ENCODE measurements at regions not wholly inside any gene's neighbourhood (a gene's known extent, or its start where the extent isn't known, plus 50 kb on each side); places are given as distances from the start of the nearest gene placed in this dataset.

- no peak overlapping the region for H3K23ac ChIP-seq (ENCODE audit: low read depth, low read length)
- ATAC-seq (ENCODE audit: low read depth) (no peak), DNase-seq (no peak)
- ChIA-PET CTCF (no interaction called here), POLR2A (ENCODE audit: unreplicated experiment) (no interaction called here)
- no peak overlapping the region for H4K8ac ChIP-seq (ENCODE audit: low read depth in 2 of 2, low read length in 2 of 2)
- H2AK5ac ChIP-seq (ENCODE audit: low read depth, low read length), result no peak overlapping the region
- no peak overlapping the region for H3K4me2 ChIP-seq (ENCODE audit: low read depth, low read length)
- intact Hi-C loops (cut with micrococcal nuclease) (no loop called here), dilution Hi-C loops (cut with HindIII; ENCODE audit: low sequenced_read_pairs, unreplicated experiment) (no loop called here), in situ Hi-C loops (cut with MboI; ENCODE audit: low sequenced_read_pairs) (no loop called here)
- H3K9me1 ChIP-seq (ENCODE audit: insufficient read depth, low read length), result no peaks in the 10 kb centered on the region
- H3K36me3 ChIP-seq (ENCODE audit: control insufficient read depth, insufficient read depth, low read length), result no peaks in the 10 kb centered on the region
- no peak overlapping the region for H3K27ac ChIP-seq (ENCODE audit: insufficient read depth, low read length)
- no peak overlapping the region for H3K4ac ChIP-seq (ENCODE audit: low read depth, low read length)
- H2BK15ac ChIP-seq (ENCODE audit: low read depth, low read length), result no peak overlapping the region
- no TSS peak for BruUV-seq (replicated peaks)
- H3K79me1 ChIP-seq (ENCODE audit: low read depth in 1 of 2, low read length in 2 of 2), result no peaks in the 10 kb centered on the region
- TF ChIP-seq CEBPB (IDR thresholded peaks at IDR 0.05; ENCODE audit: low read depth, low read length) (no peak), RCOR1 (IDR thresholded peaks at IDR 0.05; ENCODE audit: insufficient replicate concordance, low read length) (no peak), CTCF (conservative IDR thresholded peaks at IDR 0.05; ENCODE audit: low read depth, low read length) (no peak), CHD1 (IDR thresholded peaks at IDR 0.05; ENCODE audit: low read depth, low read length) (no peak), BHLHE40 (IDR thresholded peaks at IDR 0.05; ENCODE audit: low read depth, low read length) (no peak), RFX5 (IDR thresholded peaks at IDR 0.05; ENCODE audit: low read depth, low read length) (no peak), USF2 (IDR thresholded peaks at IDR 0.05; ENCODE audit: low read depth, low read length) (no peak), SMC3 (IDR thresholded peaks at IDR 0.05; ENCODE audit: low read depth, low read length) (no peak), MAFK (IDR thresholded peaks at IDR 0.05; ENCODE audit: low read depth, low read length) (no peak), MAZ (IDR thresholded peaks at IDR 0.05; ENCODE audit: borderline replicate concordance, low read depth, low read length) (no peak), POLR2A (IDR thresholded peaks at IDR 0.05; ENCODE audit: low read depth, low read length) (no peak), ELK1 (IDR thresholded peaks at IDR 0.05; ENCODE audit: borderline replicate concordance, low read depth, low read length) (no peak), MXI1 (IDR thresholded peaks at IDR 0.05; ENCODE audit: borderline replicate concordance, low read depth, low read length) (no peak)
- no peak overlapping the region for H3K18ac ChIP-seq (ENCODE audit: low read depth, low read length)
- H3K4me1 ChIP-seq (ENCODE audit: control insufficient read depth, insufficient read depth, low read length), result no peaks in the 10 kb centered on the region
- H2AK9ac ChIP-seq (replicated peaks; ENCODE audit: low read depth, low read length, poor library complexity), result no peak overlapping the region
- H2BK5ac ChIP-seq (ENCODE audit: low read depth, low read length, poor library complexity, severe bottlenecking), result no peak overlapping the region
- no CpG with 5 or more reads among the region's 4 CpGs for WGBS, 2 experiments (ENCODE audit: extremely low coverage in 2 of 2, insufficient read length in 1 of 2)
- H3K4me3 ChIP-seq (ENCODE audit: insufficient read depth, low read depth, low read length), result no peak overlapping the region
- H3K9ac ChIP-seq (ENCODE audit: low read depth, low read length), result no peak overlapping the region
- H2BK120ac ChIP-seq (ENCODE audit: low read depth, low read length), result no peak overlapping the region
- peaks cover 23% of the 10 kb centered on the region for H3K27me3 ChIP-seq (ENCODE audit: control insufficient read depth, insufficient read depth, low read length)
- H3K9me3 ChIP-seq (ENCODE audit: control insufficient read depth, insufficient read depth, low read length), result no peaks in the 10 kb centered on the region
- H4K91ac ChIP-seq (ENCODE audit: insufficient read depth, low read depth, low read length), result no peak overlapping the region
- H4K5ac ChIP-seq (ENCODE audit: low read depth, low read length), result no peak overlapping the region
- no peaks in the 10 kb centered on the region for H4K20me1 ChIP-seq (ENCODE audit: insufficient read depth, low read length)
- H2BK20ac ChIP-seq (ENCODE audit: low read depth, low read length), result no peak overlapping the region
- no peak overlapping the region for H3K56ac ChIP-seq (ENCODE audit: extremely low read depth, insufficient read depth, low read length)
- no peak overlapping the region for H3K14ac ChIP-seq (replicated peaks; ENCODE audit: low read depth, low read length)
- H2AFZ ChIP-seq (replicated peaks; ENCODE audit: low read length, poor library complexity), result no peak overlapping the region
Measured at GRCh38 chr9:126752376-126752775, 52.5 kb upstream of the ZBTB43 start.

Data from IMR-90 (cell line).